PC-3 (cell line): ENCODE measurements at regions not wholly inside any gene's neighbourhood (a gene's known extent, or its start where the extent isn't known, plus 50 kb on each side); places are given as distances from the start of the nearest gene placed in this dataset.

Experiments
- EZH2 ChIP-seq: fragments of 300-600 bp; sonication (generic); IDR thresholded peaks from one replicate; pipeline ENCODE4 v1.6.1; 2017; ENCODE audit warnings: antibody characterized with exemption, mild to moderate bottlenecking, low read length; ENCODE audit not compliant: unreplicated experiment
- TF ChIP-seq, protein P1 (sequence below): fragments of 300-600 bp; sonication (generic); conservative IDR thresholded peaks from 2 replicates; pipeline ENCODE4 v1.5.1; 2017; ENCODE audit warnings: antibody characterized with exemption, low read depth, mild to moderate bottlenecking, low read length

DNA sequence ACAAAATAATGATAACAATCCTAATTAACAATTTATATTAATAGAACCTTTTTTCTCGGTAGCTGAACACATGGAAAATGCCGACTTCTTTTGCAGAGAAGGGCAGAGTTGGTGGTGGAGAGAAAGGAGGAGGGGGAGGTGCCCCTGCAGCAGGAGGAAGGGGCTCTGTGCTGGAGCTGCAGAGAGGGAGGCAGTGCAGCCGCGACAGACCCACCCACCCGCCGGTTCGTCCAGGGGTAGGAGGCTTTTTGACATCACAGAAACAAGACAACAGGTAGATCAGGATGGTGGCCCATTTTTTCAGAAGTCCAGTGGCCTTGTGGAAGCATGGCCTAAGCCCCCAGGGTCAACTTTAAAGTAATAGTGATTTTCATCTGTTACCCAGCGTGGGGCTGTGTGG is 321.1 kb upstream of the SALL3 start:
- TF ChIP-seq, protein P1, sequence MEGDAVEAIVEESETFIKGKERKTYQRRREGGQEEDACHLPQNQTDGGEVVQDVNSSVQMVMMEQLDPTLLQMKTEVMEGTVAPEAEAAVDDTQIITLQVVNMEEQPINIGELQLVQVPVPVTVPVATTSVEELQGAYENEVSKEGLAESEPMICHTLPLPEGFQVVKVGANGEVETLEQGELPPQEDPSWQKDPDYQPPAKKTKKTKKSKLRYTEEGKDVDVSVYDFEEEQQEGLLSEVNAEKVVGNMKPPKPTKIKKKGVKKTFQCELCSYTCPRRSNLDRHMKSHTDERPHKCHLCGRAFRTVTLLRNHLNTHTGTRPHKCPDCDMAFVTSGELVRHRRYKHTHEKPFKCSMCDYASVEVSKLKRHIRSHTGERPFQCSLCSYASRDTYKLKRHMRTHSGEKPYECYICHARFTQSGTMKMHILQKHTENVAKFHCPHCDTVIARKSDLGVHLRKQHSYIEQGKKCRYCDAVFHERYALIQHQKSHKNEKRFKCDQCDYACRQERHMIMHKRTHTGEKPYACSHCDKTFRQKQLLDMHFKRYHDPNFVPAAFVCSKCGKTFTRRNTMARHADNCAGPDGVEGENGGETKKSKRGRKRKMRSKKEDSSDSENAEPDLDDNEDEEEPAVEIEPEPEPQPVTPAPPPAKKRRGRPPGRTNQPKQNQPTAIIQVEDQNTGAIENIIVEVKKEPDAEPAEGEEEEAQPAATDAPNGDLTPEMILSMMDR = no peak
- TF ChIP-seq EZH2 = no peak
